ENCODE measurements at regions not wholly inside any gene's neighbourhood (a gene's known extent, or its start where the extent isn't known, plus 50 kb on each side); places are given as distances from the start of the nearest gene placed in this dataset.

DNA sequence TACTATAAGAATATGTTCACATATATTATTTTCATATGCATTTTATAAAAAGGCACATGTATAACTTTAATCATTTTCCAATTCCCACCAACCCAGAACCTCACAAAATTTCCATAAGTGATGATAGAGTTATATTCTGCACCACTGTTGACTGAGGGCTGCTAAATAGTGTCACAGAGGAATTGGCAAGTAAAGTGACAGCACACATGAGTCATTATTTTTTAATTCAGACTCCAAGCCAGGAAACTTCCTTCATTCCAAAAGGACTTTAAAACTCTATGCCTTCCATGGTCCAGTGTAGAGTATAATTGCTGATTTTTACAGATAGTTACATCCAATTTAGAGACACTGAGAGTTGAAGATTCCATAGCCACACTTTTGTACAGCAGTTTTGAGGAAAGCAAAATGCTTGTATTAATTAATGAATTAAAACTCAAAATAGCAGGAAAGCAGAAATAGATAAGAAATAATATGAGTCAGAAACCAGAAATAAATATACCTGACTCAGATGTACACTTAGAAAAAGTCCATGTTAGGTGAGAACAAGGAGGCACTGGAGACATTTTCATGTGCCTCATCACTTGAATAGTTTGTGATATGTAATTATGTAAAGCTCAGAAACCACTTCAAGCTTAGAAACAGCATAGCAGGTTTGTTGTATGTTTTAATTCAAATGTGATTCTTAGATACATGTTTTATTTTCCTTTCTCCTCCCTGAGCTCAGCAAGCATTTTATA lies 425.2 kb upstream of the OPRM1 start:
- no peak overlapping the region for H3K4me3 ChIP-seq
- H3K4me1 ChIP-seq: no peaks in the 10 kb centered on the region
- H3K36me3 ChIP-seq: no peaks in the 10 kb centered on the region
- no peak for TF ChIP-seq POLR2AphosphoS5 (IDR thresholded peaks at IDR 0.05)
- TF ChIP-seq, protein P1, sequence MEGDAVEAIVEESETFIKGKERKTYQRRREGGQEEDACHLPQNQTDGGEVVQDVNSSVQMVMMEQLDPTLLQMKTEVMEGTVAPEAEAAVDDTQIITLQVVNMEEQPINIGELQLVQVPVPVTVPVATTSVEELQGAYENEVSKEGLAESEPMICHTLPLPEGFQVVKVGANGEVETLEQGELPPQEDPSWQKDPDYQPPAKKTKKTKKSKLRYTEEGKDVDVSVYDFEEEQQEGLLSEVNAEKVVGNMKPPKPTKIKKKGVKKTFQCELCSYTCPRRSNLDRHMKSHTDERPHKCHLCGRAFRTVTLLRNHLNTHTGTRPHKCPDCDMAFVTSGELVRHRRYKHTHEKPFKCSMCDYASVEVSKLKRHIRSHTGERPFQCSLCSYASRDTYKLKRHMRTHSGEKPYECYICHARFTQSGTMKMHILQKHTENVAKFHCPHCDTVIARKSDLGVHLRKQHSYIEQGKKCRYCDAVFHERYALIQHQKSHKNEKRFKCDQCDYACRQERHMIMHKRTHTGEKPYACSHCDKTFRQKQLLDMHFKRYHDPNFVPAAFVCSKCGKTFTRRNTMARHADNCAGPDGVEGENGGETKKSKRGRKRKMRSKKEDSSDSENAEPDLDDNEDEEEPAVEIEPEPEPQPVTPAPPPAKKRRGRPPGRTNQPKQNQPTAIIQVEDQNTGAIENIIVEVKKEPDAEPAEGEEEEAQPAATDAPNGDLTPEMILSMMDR (IDR thresholded peaks at IDR 0.05): no peak
- no peaks in the 10 kb centered on the region for H3K27me3 ChIP-seq
- no peaks in the 10 kb centered on the region for H3K9me3 ChIP-seq
- intact Hi-C loops (cut with DNase I): no loop called here
- DNase-seq: no peak
- no peak overlapping the region for H3K27ac ChIP-seq

DNA sequence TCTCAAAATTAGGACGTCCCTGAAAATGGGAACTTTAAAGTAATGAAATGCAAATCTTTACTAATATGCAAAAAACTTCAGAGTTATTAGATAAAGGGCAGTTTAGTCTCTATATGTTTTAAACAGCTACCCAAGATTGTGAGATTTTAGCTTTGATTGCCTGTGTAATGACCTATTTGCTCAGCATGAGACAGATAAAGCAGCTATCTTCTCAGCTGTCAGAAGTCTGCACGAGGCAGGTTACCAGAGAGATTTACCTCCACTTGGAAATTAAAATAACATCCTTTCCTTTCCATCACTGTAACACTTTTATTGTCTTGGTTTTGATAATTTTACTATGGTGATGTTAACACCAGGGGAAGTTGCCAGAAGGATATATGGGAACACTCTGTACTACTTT lies 436.6 kb upstream of the OPRM1 start:
- Histone ChIP-seq H3K9me3 (no peaks in the 10 kb centered on the region), H3K4me1 (no peaks in the 10 kb centered on the region), H3K27ac (no peak overlapping the region), H3K36me3 (no peaks in the 10 kb centered on the region), H3K27me3 (no peaks in the 10 kb centered on the region), H3K4me3 (no peak overlapping the region)
- 28 to 52% methylated on average over 2 of the region's 2 CpGs for WGBS, 2 donors
- TF ChIP-seq, protein P1 (IDR thresholded peaks at IDR 0.05): no peak
- TF ChIP-seq POLR2AphosphoS5 (IDR thresholded peaks at IDR 0.05) (no peak), EP300 (IDR thresholded peaks at IDR 0.05) (no peak), POLR2A (IDR thresholded peaks at IDR 0.05) (no peak)
- intact Hi-C loops (cut with DNase I): no loop called here
- no peak for DNase-seq

DNA sequence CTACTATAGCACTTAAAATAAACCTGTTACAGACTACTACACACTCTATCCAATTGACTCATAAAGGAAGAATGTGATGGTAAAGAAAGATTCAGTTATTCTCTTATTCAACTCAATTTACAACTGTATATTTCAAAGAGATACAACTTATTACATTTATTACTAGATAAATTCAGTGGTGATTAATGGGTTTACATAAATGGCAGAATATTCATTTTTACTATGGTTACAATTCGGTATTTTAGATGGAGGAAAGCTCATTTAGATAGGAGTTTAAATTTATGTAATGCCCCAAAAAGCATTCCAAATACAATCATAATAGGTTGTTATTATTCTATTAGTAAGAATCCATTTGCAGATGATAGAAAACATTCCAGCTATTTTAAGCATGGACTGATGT lies 439.1 kb upstream of the OPRM1 start:
- Histone ChIP-seq H3K4me1 (no peaks in the 10 kb centered on the region), H3K4me3 (no peak overlapping the region), H3K27me3 (no peaks in the 10 kb centered on the region), H3K9me3 (no peaks in the 10 kb centered on the region), H3K27ac (no peak overlapping the region), H3K36me3 (no peaks in the 10 kb centered on the region)
- TF ChIP-seq POLR2AphosphoS5 (IDR thresholded peaks at IDR 0.05) (no peak), POLR2A (IDR thresholded peaks at IDR 0.05) (no peak), EP300 (IDR thresholded peaks at IDR 0.05) (no peak)
- TF ChIP-seq, protein P1 (IDR thresholded peaks at IDR 0.05): no peak
- WGBS, 2 donors: 63 to 73% methylated on average over 1 of the region's 1 CpG
- DNase-seq: no peak
- intact Hi-C loops (cut with DNase I): no loop called here

DNA sequence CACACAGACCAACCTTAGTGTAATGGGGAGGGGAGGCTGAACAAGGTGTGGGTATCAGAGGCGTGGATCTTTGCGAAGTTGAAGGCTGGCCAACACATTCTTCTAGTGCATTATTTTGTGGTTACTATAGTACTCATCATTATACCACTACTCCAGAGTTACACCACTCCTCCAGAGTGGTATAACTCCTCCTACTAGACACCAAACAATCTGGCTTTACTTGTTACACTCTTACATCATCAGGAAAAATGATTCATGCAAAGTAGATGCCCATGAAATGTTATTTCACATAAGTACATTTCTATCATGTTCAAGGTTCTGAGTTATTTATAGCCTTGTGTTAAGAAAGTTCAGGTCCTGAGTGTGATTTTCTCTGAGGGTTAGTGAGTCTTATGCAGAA lies 443.1 kb upstream of the OPRM1 start:
- Histone ChIP-seq H3K27ac (no peak overlapping the region), H3K4me1 (no peaks in the 10 kb centered on the region), H3K36me3 (no peaks in the 10 kb centered on the region), H3K9me3 (no peaks in the 10 kb centered on the region), H3K4me3 (no peak overlapping the region), H3K27me3 (no peaks in the 10 kb centered on the region)
- no peak for TF ChIP-seq POLR2AphosphoS5 (IDR thresholded peaks at IDR 0.05)
- TF ChIP-seq POLR2A (IDR thresholded peaks at IDR 0.05): no peak
- TF ChIP-seq EP300 (IDR thresholded peaks at IDR 0.05): no peak
- intact Hi-C loops (cut with DNase I): no loop called here
- 66 to 89% methylated on average over 2 of the region's 2 CpGs for WGBS, 2 donors
- no peak for DNase-seq

DNA sequence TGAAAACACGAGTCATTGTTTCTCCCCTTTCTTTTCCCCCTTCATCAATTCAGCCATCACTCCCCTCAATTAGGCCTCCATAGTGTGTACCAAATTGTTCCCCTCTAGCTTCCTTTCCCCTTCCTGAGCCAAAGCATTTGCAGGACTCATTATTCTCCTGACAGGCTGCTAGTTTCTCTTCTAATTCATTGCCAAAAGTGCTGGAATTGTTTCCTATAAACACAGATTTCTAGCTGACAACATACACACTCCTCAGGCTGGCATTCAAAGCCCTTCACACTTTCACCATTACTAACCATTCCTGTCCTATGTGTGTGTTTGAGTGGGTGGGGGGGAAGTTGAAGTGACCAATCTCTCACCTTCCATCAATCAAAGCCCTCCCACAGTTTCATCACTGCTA lies 444.2 kb upstream of the OPRM1 start:
- intact Hi-C loops (cut with DNase I): no loop called here

More for the DNA sequence above, 444.2 kb upstream of the OPRM1 start:
- no peak for DNase-seq
- no peaks in the 10 kb centered on the region for H3K36me3 ChIP-seq
- 0 to 72% methylated on average over 1 of the region's 1 CpG for WGBS, 2 donors
- H3K27ac ChIP-seq: no peak overlapping the region
- no peak overlapping the region for H3K4me3 ChIP-seq
- no peaks in the 10 kb centered on the region for H3K4me1 ChIP-seq
- TF ChIP-seq EP300 (IDR thresholded peaks at IDR 0.05) (no peak), POLR2AphosphoS5 (IDR thresholded peaks at IDR 0.05) (no peak), POLR2A (IDR thresholded peaks at IDR 0.05) (no peak)
- TF ChIP-seq, protein P1 (IDR thresholded peaks at IDR 0.05): no peak
- H3K9me3 ChIP-seq: no peaks in the 10 kb centered on the region
- H3K27me3 ChIP-seq: no peaks in the 10 kb centered on the region
